SK-N-SH (cell line): ENCODE measurements at regions not wholly inside any gene's neighbourhood (a gene's known extent, or its start where the extent isn't known, plus 50 kb on each side); places are given as distances from the start of the nearest gene placed in this dataset.
A peak's percentile ranks its signal among the peaks of the same experiment; 100 is the strongest.

Experiments used
- CTCF ChIA-PET: fragments of 300-600, 350-600 bp; formaldehyde crosslinking; extraction: SDS; loops from one replicate; lab custom pipeline; 2021; lab: Yijun Ruan, JAX
- POLR2A ChIA-PET: fragments of 350-600 bp; sonication (Branson Sonifier 250); formaldehyde crosslinking; extraction: SDS; loops from one replicate; lab custom pipeline; 2020; ENCODE audit warnings: antibody characterized with exemption, inconsistent platforms; lab: Yijun Ruan, JAX
- DNase-seq: peaks from one replicate; pipeline ENCODE4 v3.0.0; 2012
- H2AFZ ChIP-seq: fragments of 200-600 bp; sonication (generic); 2 replicates; pipeline ENCODE4 v1.8.1; 2016; ENCODE audit warnings: antibody characterized with exemption, mild to moderate bottlenecking, low read depth
- H3F3A ChIP-seq: fragments of 200-600 bp; sonication (generic); replicated peaks from 2 replicates; pipeline ENCODE3; 2016; ENCODE audit warnings: antibody characterized with exemption, mild to moderate bottlenecking; ENCODE audit not compliant: insufficient read depth
- H3K27ac ChIP-seq, 2 experiments: fragments of 200-500 bp in 1 of 2; fragments of 200-600 bp in 1 of 2; sonication (Bioruptor generic) in 1 of 2; sonication (generic), shearing (Covaris generic) in 1 of 2; 2 replicates each; pipeline versions ENCODE4 v1.5.1 to v1.6.1; 2014 to 2016; ENCODE audit warnings: low read depth in 2 of 2, inconsistent platforms in 1 of 2, low read length in 1 of 2, mild to moderate bottlenecking in 1 of 2, mixed read lengths in 1 of 2
- H3K27me3 ChIP-seq: fragments of 200-600 bp; sonication (generic), shearing (Covaris generic); 2 replicates; pipeline ENCODE4 v1.6.1; 2016; ENCODE audit warnings: mixed run types; ENCODE audit not compliant: insufficient read depth
- H3K36me3 ChIP-seq, 2 experiments: fragments of 200-500 bp in 1 of 2; fragments of 200-600 bp in 1 of 2; sonication (Bioruptor generic) in 1 of 2; sonication (generic) in 1 of 2; replicated peaks in 1 of 2; 2 replicates each; pipeline versions ENCODE3 to v1.5.1; 2014 to 2016; ENCODE audit warnings: low read length in 1 of 2, mild to moderate bottlenecking in 1 of 2; ENCODE audit not compliant: insufficient read depth in 2 of 2, control insufficient read depth in 1 of 2
- H3K4me1 ChIP-seq, 2 experiments: fragments of 200-500 bp in 1 of 2; fragments of 200-600 bp in 1 of 2; sonication (Bioruptor generic) in 1 of 2; sonication (generic), shearing (Covaris generic) in 1 of 2; 2 replicates each; pipeline versions ENCODE4 v1.5.1 to v1.6.1; 2014 to 2016; ENCODE audit warnings: low read depth in 1 of 2, low read length in 1 of 2, mixed run types in 1 of 2; ENCODE audit not compliant: insufficient read depth in 2 of 2, control insufficient read depth in 1 of 2
- H3K4me2 ChIP-seq: fragments of 200-600 bp; sonication (generic), shearing (Covaris generic); 2 replicates; pipeline ENCODE4 v1.6.1; 2017; ENCODE audit warnings: mixed run types
- H3K4me3 ChIP-seq, 2 experiments: fragments of 200-500 bp in 1 of 2; fragments of 200-600 bp in 1 of 2; sonication (Bioruptor generic) in 1 of 2; sonication (generic), shearing (Covaris generic) in 1 of 2; 2 replicates each; pipeline versions ENCODE4 v1.5.1 to v1.8.1; 2014 to 2016; ENCODE audit warnings: low read depth in 2 of 2, inconsistent platforms in 1 of 2, low read length in 1 of 2, mild to moderate bottlenecking in 1 of 2, mixed read lengths in 1 of 2, moderate library complexity in 1 of 2
- H3K79me2 ChIP-seq: fragments of 200-600 bp; sonication (generic); 2 replicates; pipeline ENCODE4 v1.8.1; 2017; ENCODE audit warnings: mild to moderate bottlenecking; ENCODE audit not compliant: insufficient read depth
- H3K9ac ChIP-seq: fragments of 200-600 bp; sonication (generic); 2 replicates; pipeline ENCODE4 v1.6.1; 2017; ENCODE audit warnings: mixed run types
- H3K9me2 ChIP-seq: fragments of 200-600 bp; sonication (generic); 2 replicates; pipeline ENCODE4 v1.6.1; 2017; ENCODE audit warnings: mixed run types
- H3K9me3 ChIP-seq: fragments of 200-600 bp; sonication (generic); 2 replicates; pipeline ENCODE4 v1.6.1; 2017; ENCODE audit warnings: mixed run types, mild to moderate bottlenecking, moderate library complexity
- H4K20me1 ChIP-seq: fragments of 200-600 bp; sonication (generic); 2 replicates; pipeline ENCODE4 v1.6.1; 2017; ENCODE audit warnings: mild to moderate bottlenecking, mixed run types; ENCODE audit not compliant: insufficient read depth
- CHD2 ChIP-seq: fragments of 150-350 bp; IDR thresholded peaks from 2 replicates; pipeline ENCODE4 v1.6.1; 2018; ENCODE audit warnings: low read length; ENCODE audit not compliant: partially characterized antibody
- EP300 ChIP-seq, 2 experiments: IDR thresholded peaks; 2 replicates each; pipeline versions ENCODE4 v1.4.0 to v1.6.1; 2012; ENCODE audit warnings: borderline replicate concordance in 1 of 2, low read depth in 1 of 2, low read length in 1 of 2
- GABPA ChIP-seq: IDR thresholded peaks from 2 replicates; pipeline ENCODE4 v1.4.0; 2012; ENCODE audit warnings: low read depth, mild to moderate bottlenecking
- GATA2 ChIP-seq: sonication (generic); formaldehyde crosslinking; IDR thresholded peaks from 2 replicates; pipeline ENCODE4 v1.5.0; 2020; ENCODE audit warnings: mild to moderate bottlenecking, missing genetic modification reagents
- MAX ChIP-seq: IDR thresholded peaks from 2 replicates; pipeline ENCODE4 v1.4.0; 2012; ENCODE audit warnings: low read depth
- MXI1 ChIP-seq: IDR thresholded peaks from 2 replicates; pipeline ENCODE4 v1.6.1; 2012; ENCODE audit warnings: mild to moderate bottlenecking, low read depth, low read length, improper control_type of control experiment
- NFIC ChIP-seq: IDR thresholded peaks from 2 replicates; pipeline ENCODE4 v1.4.0; 2012; ENCODE audit warnings: borderline replicate concordance
- POLR2AphosphoS5 ChIP-seq: IDR thresholded peaks from 2 replicates; pipeline ENCODE4 v1.6.1; 2012; ENCODE audit warnings: low read depth, low read length
- RAD21 ChIP-seq: IDR thresholded peaks from 2 replicates; pipeline ENCODE4 v1.6.1; 2012; ENCODE audit warnings: mild to moderate bottlenecking, low read length
- RCOR1 ChIP-seq: fragments of 150-350 bp; IDR thresholded peaks from 2 replicates; pipeline ENCODE4 v1.6.1; 2017; ENCODE audit warnings: antibody characterized with exemption, low read length
- RXRA ChIP-seq: IDR thresholded peaks from 2 replicates; pipeline ENCODE4 v1.4.0; 2012; ENCODE audit warnings: low read depth, mild to moderate bottlenecking, borderline replicate concordance
- TCF12 ChIP-seq: IDR thresholded peaks from 2 replicates; pipeline ENCODE4 v1.4.0; 2012
- USF1 ChIP-seq: IDR thresholded peaks from 2 replicates; pipeline ENCODE4 v1.4.0; 2012; ENCODE audit warnings: low read depth, borderline replicate concordance
- ZBTB33 ChIP-seq: IDR thresholded peaks from 2 replicates; pipeline ENCODE4 v1.4.0; 2012; ENCODE audit warnings: low read depth, borderline replicate concordance
- WGBS: methylation state at CpG from one replicate; pipeline ENCODE4 v1.1.6; 2017; ENCODE audit warnings: low lambda C conversion rate; 5-methylcytosine and 5-hydroxymethylcytosine counted together

GRCh38 chr6:152816055-152816454 is 65.5 kb downstream of the VIP start:
- peak overlapping the region in 1 of 2 experiments; percentile 98; a peak in 3 of 4 replicates for H3K27ac ChIP-seq
- H2AFZ ChIP-seq, result peak overlapping the region; percentile 51
- H3K9me2 ChIP-seq, result no peaks in the 10 kb centered on the region
- DNase-seq, result peak; percentile 52
- no peaks in the 10 kb centered on the region for H3F3A ChIP-seq
- H3K79me2 ChIP-seq, result no peaks in the 10 kb centered on the region
- no peaks in the 10 kb centered on the region for H3K9me3 ChIP-seq
- H4K20me1 ChIP-seq, result no peaks in the 10 kb centered on the region
- TF ChIP-seq POLR2AphosphoS5 (peak; percentile 32; the same call in 1 of the 2 replicates), RAD21 (peak; percentile 31; the same call in 1 of the 2 replicates), CHD2 (peak; percentile 69), RCOR1 (peak; percentile 88), TCF12 (peak; percentile 41; the same call in 1 of the 2 replicates), MXI1 (peak; percentile 62), NFIC (no peak), RXRA (no peak), EP300 (IDR thresholded peaks at IDR 0.05; ENCODE audit: borderline replicate concordance in 1 of 2, low read depth in 1 of 2, low read length in 1 of 2) (peak in 1 of 2 experiments; percentile 93; a peak in 2 of 4 replicates), GATA2 (CRISPR knock-in tag) (peak; percentile 41)
- TF ChIP-seq, all 33 proteins: peak for 8
- H3K9ac ChIP-seq, result no peak overlapping the region
- POLR2A ChIA-PET, result interaction anchor here (0.7 kb wide), 1 partner anchor 17 kb away, joined by 3 read pairs; no protein-coding TSS in a partner anchor
- no peaks in the 10 kb centered on the region for H3K27me3 ChIP-seq
- H3K36me3 ChIP-seq, result no peaks in the 10 kb centered on the region
- WGBS, result 0% methylated on average over 3 of the region's 3 CpGs
- H3K4me2 ChIP-seq, result no peak overlapping the region
- no peak overlapping the region; a peak in 1 of 4 replicates for H3K4me3 ChIP-seq
- peaks cover 0 to 15% of the 10 kb centered on the region in 2 experiments; a peak in 2 of 4 replicates for H3K4me1 ChIP-seq
- CTCF ChIA-PET, result interaction anchor here (0.7 to 3.7 kb wide), 9 partner anchors 9 to 496 kb away, joined by 3 to 26 read pairs (median 6); no protein-coding TSS in a partner anchor

GRCh38 chr6:152821525-152821924 is 70.9 kb downstream of the VIP start:
- Histone ChIP-seq H3K9me3 (no peaks in the 10 kb centered on the region), H3K27ac (no peak overlapping the region), H3K36me3 (no peaks in the 10 kb centered on the region), H3K4me2 (no peak overlapping the region), H4K20me1 (no peaks in the 10 kb centered on the region), H3K9ac (no peak overlapping the region), H3K9me2 (no peaks in the 10 kb centered on the region), H2AFZ (no peak overlapping the region), H3F3A (no peaks in the 10 kb centered on the region), H3K4me1 (peaks cover 0 to 7% of the 10 kb centered on the region in 2 experiments; a peak in 2 of 4 replicates), H3K4me3 (no peak overlapping the region), H3K27me3 (no peaks in the 10 kb centered on the region), H3K79me2 (no peaks in the 10 kb centered on the region)
- DNase-seq, result no peak
- ChIA-PET CTCF (interaction anchor here (1.1 to 1.6 kb wide), 3 partner anchors 30 to 127 kb away, joined by 4 to 5 read pairs (median 4); no protein-coding TSS in a partner anchor), POLR2A (no interaction called here)
- TF ChIP-seq GABPA (no peak), RAD21 (peak; percentile 46)
- 51% methylated on average over 4 of the region's 4 CpGs for WGBS

GRCh38 chr6:152824666-152825065 is 74.1 kb downstream of the VIP start:
- no peak for TF ChIP-seq USF1
- TF ChIP-seq EP300 (IDR thresholded peaks at IDR 0.05; ENCODE audit: borderline replicate concordance in 1 of 2, low read depth in 1 of 2, low read length in 1 of 2), result no peak
- TF ChIP-seq MAX, result no peak
- TF ChIP-seq ZBTB33, result no peak
- no peak for TF ChIP-seq RCOR1
- no peaks in the 10 kb centered on the region for H3K9me3 ChIP-seq
- H2AFZ ChIP-seq, result no peak overlapping the region
- H3K27ac ChIP-seq, result no peak overlapping the region
- H3K79me2 ChIP-seq, result no peaks in the 10 kb centered on the region
- ChIA-PET CTCF (interaction anchor here (0.7 to 1.4 kb wide), 3 partner anchors 8 to 130 kb away, joined by 3 to 6 read pairs (median 4); no protein-coding TSS in a partner anchor), POLR2A (no interaction called here)
- H3K27me3 ChIP-seq, result no peaks in the 10 kb centered on the region
- H3K36me3 ChIP-seq, result no peaks in the 10 kb centered on the region
- no peaks in the 10 kb centered on the region for H3K9me2 ChIP-seq
- WGBS, result 64% methylated on average over 2 of the region's 2 CpGs
- no peak overlapping the region for H3K4me3 ChIP-seq
- no peak overlapping the region for H3K9ac ChIP-seq
- H4K20me1 ChIP-seq, result no peaks in the 10 kb centered on the region
- no peak overlapping the region for H3K4me2 ChIP-seq
- no peaks in the 10 kb centered on the region for H3F3A ChIP-seq
- H3K4me1 ChIP-seq, result peaks cover 0 to 4% of the 10 kb centered on the region in 2 experiments; a peak in 2 of 4 replicates
- DNase-seq, result no peak
